Adipocyte (in vitro differentiated cells): ENCODE measurements at regions not wholly inside any gene's neighbourhood (a gene's known extent, or its start where the extent isn't known, plus 50 kb on each side); places are given as distances from the start of the nearest gene placed in this dataset.

Experiments
- DNase-seq: peaks from one replicate; pipeline ENCODE4 v3.0.0-alpha.2; 2015; ENCODE audit warnings: low read depth
- H3K27me3 ChIP-seq: replicated peaks from 2 replicates; pipeline ENCODE4 v1.7.0; 2013; ENCODE audit warnings: mild to moderate bottlenecking, low read length, moderate library complexity; ENCODE audit not compliant: control insufficient read depth, insufficient read depth
- H3K36me3 ChIP-seq: 2 replicates; pipeline ENCODE4 v1.7.0; 2013; ENCODE audit warnings: low read length, mild to moderate bottlenecking, moderate library complexity; ENCODE audit not compliant: control insufficient read depth, insufficient read depth, severe bottlenecking
- H3K4me1 ChIP-seq: 2 replicates; pipeline ENCODE4 v1.7.0; 2013; ENCODE audit warnings: mild to moderate bottlenecking, low read length, moderate library complexity; ENCODE audit not compliant: control insufficient read depth, insufficient read depth
- H3K4me3 ChIP-seq: 2 replicates; pipeline ENCODE4 v1.7.0; 2013; ENCODE audit warnings: mild to moderate bottlenecking, low read length, moderate library complexity
- H3K9ac ChIP-seq: 2 replicates; pipeline ENCODE4 v1.7.0; 2013; ENCODE audit warnings: mild to moderate bottlenecking, low read length, moderate library complexity
- H3K9me3 ChIP-seq: 2 replicates; pipeline ENCODE4 v1.7.0; 2013; ENCODE audit warnings: mild to moderate bottlenecking, low read length, moderate library complexity; ENCODE audit not compliant: control insufficient read depth

GRCh38 chr22:34434371-34434770, 514.1 kb upstream of the LARGE1 start:
- H3K36me3 ChIP-seq, result no peaks in the 10 kb centered on the region
- H3K9me3 ChIP-seq, result peaks cover 3% of the 10 kb centered on the region
- H3K27me3 ChIP-seq, result no peaks in the 10 kb centered on the region
- H3K4me3 ChIP-seq, result no peak overlapping the region
- H3K4me1 ChIP-seq, result no peaks in the 10 kb centered on the region
- no peak for DNase-seq
- H3K9ac ChIP-seq, result no peak overlapping the region

GRCh38 chr22:34437140-34437539, 516.9 kb upstream of the LARGE1 start:
- Histone ChIP-seq H3K36me3 (no peaks in the 10 kb centered on the region), H3K4me3 (no peak overlapping the region), H3K27me3 (no peaks in the 10 kb centered on the region), H3K9ac (no peak overlapping the region), H3K4me1 (no peaks in the 10 kb centered on the region), H3K9me3 (no peaks in the 10 kb centered on the region)
- DNase-seq, result no peak

GRCh38 chr22:34454598-34454997, 534.3 kb upstream of the LARGE1 start:
- H3K9ac ChIP-seq, result no peak overlapping the region
- H3K4me1 ChIP-seq, result no peaks in the 10 kb centered on the region
- H3K4me3 ChIP-seq, result no peak overlapping the region
- no peaks in the 10 kb centered on the region for H3K36me3 ChIP-seq
- H3K9me3 ChIP-seq, result no peaks in the 10 kb centered on the region
- H3K27me3 ChIP-seq, result no peaks in the 10 kb centered on the region
- no peak for DNase-seq

GRCh38 chr22:34462795-34463194, 542.5 kb upstream of the LARGE1 start:
- Histone ChIP-seq H3K9ac (no peak overlapping the region), H3K36me3 (no peaks in the 10 kb centered on the region), H3K4me1 (no peaks in the 10 kb centered on the region), H3K27me3 (no peaks in the 10 kb centered on the region), H3K9me3 (no peaks in the 10 kb centered on the region), H3K4me3 (no peak overlapping the region)
- no peak for DNase-seq

- Histone ChIP-seq H3K27me3 (no peaks in the 10 kb centered on the region), H3K9ac (no peak overlapping the region), H3K4me3 (no peak overlapping the region), H3K36me3 (no peaks in the 10 kb centered on the region), H3K9me3 (peaks cover 2% of the 10 kb centered on the region), H3K4me1 (no peaks in the 10 kb centered on the region)
- no peak for DNase-seq
These were observed 555.6 kb upstream of the LARGE1 start for GRCh38 chr22:34475886-34476285.

GRCh38 chr22:34476762-34477161, 556.5 kb upstream of the LARGE1 start:
- DNase-seq, result no peak
- no peaks in the 10 kb centered on the region for H3K36me3 ChIP-seq
- no peak overlapping the region for H3K4me3 ChIP-seq
- H3K27me3 ChIP-seq, result no peaks in the 10 kb centered on the region
- H3K4me1 ChIP-seq, result no peaks in the 10 kb centered on the region
- H3K9ac ChIP-seq, result no peak overlapping the region
- H3K9me3 ChIP-seq, result peaks cover 8% of the 10 kb centered on the region

- Histone ChIP-seq H3K9ac (no peak overlapping the region), H3K27me3 (no peaks in the 10 kb centered on the region), H3K4me1 (no peaks in the 10 kb centered on the region), H3K4me3 (no peak overlapping the region), H3K9me3 (peaks cover 8% of the 10 kb centered on the region), H3K36me3 (no peaks in the 10 kb centered on the region)
- no peak for DNase-seq
These were observed 560.8 kb upstream of the LARGE1 start for GRCh38 chr22:34481090-34481489.

- H3K9ac ChIP-seq, result no peak overlapping the region
- H3K36me3 ChIP-seq, result no peaks in the 10 kb centered on the region
- no peaks in the 10 kb centered on the region for H3K4me1 ChIP-seq
- H3K4me3 ChIP-seq, result no peak overlapping the region
- H3K27me3 ChIP-seq, result no peaks in the 10 kb centered on the region
- no peak for DNase-seq
- H3K9me3 ChIP-seq, result peaks cover under 1% of the 10 kb centered on the region
These were observed 566.1 kb upstream of the LARGE1 start for GRCh38 chr22:34486381-34486780.

GRCh38 chr22:34489861-34490260, 569.6 kb upstream of the LARGE1 start:
- Histone ChIP-seq H3K27me3 (no peaks in the 10 kb centered on the region), H3K4me1 (no peaks in the 10 kb centered on the region), H3K36me3 (no peaks in the 10 kb centered on the region), H3K9ac (no peak overlapping the region), H3K4me3 (no peak overlapping the region), H3K9me3 (peaks cover 4% of the 10 kb centered on the region)
- DNase-seq, result no peak

- Histone ChIP-seq H3K9ac (no peak overlapping the region), H3K4me1 (no peaks in the 10 kb centered on the region), H3K4me3 (no peak overlapping the region), H3K36me3 (no peaks in the 10 kb centered on the region), H3K9me3 (peaks cover 4% of the 10 kb centered on the region), H3K27me3 (no peaks in the 10 kb centered on the region)
- no peak for DNase-seq
These were observed 570.6 kb upstream of the LARGE1 start for GRCh38 chr22:34490886-34491285.

- DNase-seq, result no peak
- Histone ChIP-seq H3K9me3 (peaks cover 4% of the 10 kb centered on the region), H3K9ac (no peak overlapping the region), H3K4me3 (no peak overlapping the region), H3K27me3 (no peaks in the 10 kb centered on the region), H3K4me1 (no peaks in the 10 kb centered on the region), H3K36me3 (no peaks in the 10 kb centered on the region)
These were observed 572.5 kb upstream of the ISX start for GRCh38 chr22:34493486-34493885.

GRCh38 chr22:34501366-34501965, 564.5 kb upstream of the ISX start:
- no peaks in the 10 kb centered on the region for H3K9me3 ChIP-seq
- no peak for DNase-seq
- no peak overlapping the region for H3K4me3 ChIP-seq
- H3K4me1 ChIP-seq, result no peaks in the 10 kb centered on the region
- H3K27me3 ChIP-seq, result no peaks in the 10 kb centered on the region
- H3K9ac ChIP-seq, result no peak overlapping the region
- no peaks in the 10 kb centered on the region for H3K36me3 ChIP-seq
